Right hindlimb (tissue), 1 donor: ENCODE measurements at regions not wholly inside any gene's neighbourhood (a gene's known extent, or its start where the extent isn't known, plus 50 kb on each side); places are given as distances from the start of the nearest gene placed in this dataset.
"Not testable (repeated sequence)": the region's sequence is repeated elsewhere in the genome, so short reads cannot be mapped to it uniquely, and the experiment has no call there.

ENCODE experiments used
- DNase-seq: peaks from one replicate; pipeline ENCODE4 v3.0.0-alpha.2; 2018

GRCh38 chr5:120153551-120153950 lies 310.5 kb upstream of the PRR16 start:
- DNase-seq, result no peak

- no peak for DNase-seq
Observed at GRCh38 chr5:120155873-120156272, 308.2 kb upstream of the PRR16 start.

GRCh38 chr5:120158211-120158610 lies 305.9 kb upstream of the PRR16 start:
- DNase-seq, result no peak

GRCh38 chr5:120159155-120159554 lies 304.9 kb upstream of the PRR16 start:
- DNase-seq, result no peak

GRCh38 chr5:120160124-120160895 lies 303.8 kb upstream of the PRR16 start:
- DNase-seq, result no peak

GRCh38 chr5:120162321-120162720 lies 301.8 kb upstream of the PRR16 start:
- DNase-seq, result no peak

- DNase-seq, result no peak
Observed at GRCh38 chr5:120164037-120164436, 300.1 kb upstream of the PRR16 start.

- DNase-seq, result no peak
Observed at GRCh38 chr5:120164986-120165385, 299.1 kb upstream of the PRR16 start.

GRCh38 chr5:120173125-120173524 lies 291.0 kb upstream of the PRR16 start:
- no peak for DNase-seq

- DNase-seq, result no peak
Observed at GRCh38 chr5:120174089-120174488, 290.0 kb upstream of the PRR16 start.

GRCh38 chr5:120181238-120181637 lies 282.9 kb upstream of the PRR16 start:
- not testable (repeated sequence) for DNase-seq

GRCh38 chr5:120194650-120195049 lies 269.4 kb upstream of the PRR16 start:
- DNase-seq, result not testable (repeated sequence)

- no peak for DNase-seq
Observed at GRCh38 chr5:120199559-120199958, 264.5 kb upstream of the PRR16 start.

GRCh38 chr5:120207129-120207528 lies 257.0 kb upstream of the PRR16 start:
- DNase-seq, result no peak

GRCh38 chr5:120217001-120217400 lies 247.1 kb upstream of the PRR16 start:
- DNase-seq, result no peak

- DNase-seq, result no peak
Observed at GRCh38 chr5:120219988-120220387, 244.1 kb upstream of the PRR16 start.

GRCh38 chr5:120225524-120225923 lies 238.6 kb upstream of the PRR16 start:
- DNase-seq, result no peak

- DNase-seq, result no peak
Observed at GRCh38 chr5:120228262-120229031, 235.7 kb upstream of the PRR16 start.

- DNase-seq, result no peak
Observed at GRCh38 chr5:120229036-120229435, 235.1 kb upstream of the PRR16 start.

GRCh38 chr5:120231563-120231962 lies 232.5 kb upstream of the PRR16 start:
- no peak for DNase-seq

- DNase-seq, result no peak
Observed at GRCh38 chr5:120236360-120236759, 227.7 kb upstream of the PRR16 start.

GRCh38 chr5:120239086-120239485 lies 225.0 kb upstream of the PRR16 start:
- no peak for DNase-seq

- no peak for DNase-seq
Observed at GRCh38 chr5:120240706-120241105, 223.4 kb upstream of the PRR16 start.

- no peak for DNase-seq
Observed at GRCh38 chr5:120241400-120241799, 222.7 kb upstream of the PRR16 start.
